GM23338 (cell line): ENCODE measurements at regions not wholly inside any gene's neighbourhood (a gene's known extent, or its start where the extent isn't known, plus 50 kb on each side); places are given as distances from the start of the nearest gene placed in this dataset.

Experiments used
- CREB1 ChIP-seq: fragments of 250-450 bp; sonication (Bioruptor Pico); IDR thresholded peaks from 2 replicates; pipeline ENCODE4 v1.5.0; 2020; ENCODE audit warnings: low read depth, mild to moderate bottlenecking, moderate library complexity
- CTCF ChIP-seq, 2 experiments: fragments of 200-600 bp in 1 of 2; sonication (generic) in 1 of 2; conservative IDR thresholded peaks; 2 replicates each; pipeline versions ENCODE4 v1.5.1 to v1.6.1; 2016 to 2017; ENCODE audit warnings: antibody characterized with exemption in 2 of 2, low read depth in 2 of 2, mild to moderate bottlenecking in 2 of 2, moderate library complexity in 1 of 2
- EZH2 ChIP-seq: fragments of 200-600 bp; sonication (generic); IDR thresholded peaks from one replicate; pipeline ENCODE4 v1.8.0; 2017; ENCODE audit warnings: antibody characterized with exemption, mild to moderate bottlenecking, low read depth; ENCODE audit not compliant: unreplicated experiment
- EZH2phosphoT487 ChIP-seq: fragments of 200-600 bp; sonication (generic); IDR thresholded peaks from one replicate; pipeline ENCODE4 v1.8.1; 2018; ENCODE audit warnings: antibody characterized with exemption; ENCODE audit not compliant: unreplicated experiment
- NANOG ChIP-seq: IDR thresholded peaks from 2 replicates; pipeline ENCODE4 v1.6.1; 2016; ENCODE audit warnings: antibody characterized with exemption, borderline replicate concordance
- POLR2AphosphoS5 ChIP-seq: IDR thresholded peaks from 2 replicates; pipeline ENCODE4 v1.6.1; 2016; ENCODE audit warnings: antibody characterized with exemption, low read depth
- STAT1 ChIP-seq: IDR thresholded peaks from one replicate; pipeline ENCODE4 v1.6.1; 2016; ENCODE audit warnings: antibody characterized with exemption; ENCODE audit not compliant: unreplicated experiment
- TF ChIP-seq, protein P1 (sequence below): IDR thresholded peaks from 2 replicates; pipeline ENCODE4 v1.6.1; 2016; ENCODE audit warnings: antibody characterized with exemption
- TF ChIP-seq, protein P2 (sequence below): IDR thresholded peaks from one replicate; pipeline ENCODE4 v1.6.1; 2018; ENCODE audit warnings: antibody characterized with exemption; ENCODE audit not compliant: unreplicated experiment
- TF ChIP-seq, protein P3 (sequence below): fragments of 250-450 bp; sonication (Bioruptor Pico); IDR thresholded peaks from 2 replicates; pipeline ENCODE4 v1.5.0; 2020; ENCODE audit warnings: mild to moderate bottlenecking, moderate library complexity

- TF ChIP-seq EZH2phosphoT487 = no peak
- no peak for TF ChIP-seq CTCF (conservative IDR thresholded peaks at IDR 0.05; ENCODE audit: low read depth in 2 of 2)
- TF ChIP-seq, protein P1, sequence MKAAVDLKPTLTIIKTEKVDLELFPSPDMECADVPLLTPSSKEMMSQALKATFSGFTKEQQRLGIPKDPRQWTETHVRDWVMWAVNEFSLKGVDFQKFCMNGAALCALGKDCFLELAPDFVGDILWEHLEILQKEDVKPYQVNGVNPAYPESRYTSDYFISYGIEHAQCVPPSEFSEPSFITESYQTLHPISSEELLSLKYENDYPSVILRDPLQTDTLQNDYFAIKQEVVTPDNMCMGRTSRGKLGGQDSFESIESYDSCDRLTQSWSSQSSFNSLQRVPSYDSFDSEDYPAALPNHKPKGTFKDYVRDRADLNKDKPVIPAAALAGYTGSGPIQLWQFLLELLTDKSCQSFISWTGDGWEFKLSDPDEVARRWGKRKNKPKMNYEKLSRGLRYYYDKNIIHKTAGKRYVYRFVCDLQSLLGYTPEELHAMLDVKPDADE = no peak
- TF ChIP-seq EZH2 = no peak
- TF ChIP-seq POLR2AphosphoS5 = no peak
- TF ChIP-seq, protein P2, sequence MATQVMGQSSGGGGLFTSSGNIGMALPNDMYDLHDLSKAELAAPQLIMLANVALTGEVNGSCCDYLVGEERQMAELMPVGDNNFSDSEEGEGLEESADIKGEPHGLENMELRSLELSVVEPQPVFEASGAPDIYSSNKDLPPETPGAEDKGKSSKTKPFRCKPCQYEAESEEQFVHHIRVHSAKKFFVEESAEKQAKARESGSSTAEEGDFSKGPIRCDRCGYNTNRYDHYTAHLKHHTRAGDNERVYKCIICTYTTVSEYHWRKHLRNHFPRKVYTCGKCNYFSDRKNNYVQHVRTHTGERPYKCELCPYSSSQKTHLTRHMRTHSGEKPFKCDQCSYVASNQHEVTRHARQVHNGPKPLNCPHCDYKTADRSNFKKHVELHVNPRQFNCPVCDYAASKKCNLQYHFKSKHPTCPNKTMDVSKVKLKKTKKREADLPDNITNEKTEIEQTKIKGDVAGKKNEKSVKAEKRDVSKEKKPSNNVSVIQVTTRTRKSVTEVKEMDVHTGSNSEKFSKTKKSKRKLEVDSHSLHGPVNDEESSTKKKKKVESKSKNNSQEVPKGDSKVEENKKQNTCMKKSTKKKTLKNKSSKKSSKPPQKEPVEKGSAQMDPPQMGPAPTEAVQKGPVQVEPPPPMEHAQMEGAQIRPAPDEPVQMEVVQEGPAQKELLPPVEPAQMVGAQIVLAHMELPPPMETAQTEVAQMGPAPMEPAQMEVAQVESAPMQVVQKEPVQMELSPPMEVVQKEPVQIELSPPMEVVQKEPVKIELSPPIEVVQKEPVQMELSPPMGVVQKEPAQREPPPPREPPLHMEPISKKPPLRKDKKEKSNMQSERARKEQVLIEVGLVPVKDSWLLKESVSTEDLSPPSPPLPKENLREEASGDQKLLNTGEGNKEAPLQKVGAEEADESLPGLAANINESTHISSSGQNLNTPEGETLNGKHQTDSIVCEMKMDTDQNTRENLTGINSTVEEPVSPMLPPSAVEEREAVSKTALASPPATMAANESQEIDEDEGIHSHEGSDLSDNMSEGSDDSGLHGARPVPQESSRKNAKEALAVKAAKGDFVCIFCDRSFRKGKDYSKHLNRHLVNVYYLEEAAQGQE = peak; percentile 71
- TF ChIP-seq CREB1 (CRISPR knock-in tag) = no peak
- no peak for TF ChIP-seq NANOG
- TF ChIP-seq, protein P3, sequence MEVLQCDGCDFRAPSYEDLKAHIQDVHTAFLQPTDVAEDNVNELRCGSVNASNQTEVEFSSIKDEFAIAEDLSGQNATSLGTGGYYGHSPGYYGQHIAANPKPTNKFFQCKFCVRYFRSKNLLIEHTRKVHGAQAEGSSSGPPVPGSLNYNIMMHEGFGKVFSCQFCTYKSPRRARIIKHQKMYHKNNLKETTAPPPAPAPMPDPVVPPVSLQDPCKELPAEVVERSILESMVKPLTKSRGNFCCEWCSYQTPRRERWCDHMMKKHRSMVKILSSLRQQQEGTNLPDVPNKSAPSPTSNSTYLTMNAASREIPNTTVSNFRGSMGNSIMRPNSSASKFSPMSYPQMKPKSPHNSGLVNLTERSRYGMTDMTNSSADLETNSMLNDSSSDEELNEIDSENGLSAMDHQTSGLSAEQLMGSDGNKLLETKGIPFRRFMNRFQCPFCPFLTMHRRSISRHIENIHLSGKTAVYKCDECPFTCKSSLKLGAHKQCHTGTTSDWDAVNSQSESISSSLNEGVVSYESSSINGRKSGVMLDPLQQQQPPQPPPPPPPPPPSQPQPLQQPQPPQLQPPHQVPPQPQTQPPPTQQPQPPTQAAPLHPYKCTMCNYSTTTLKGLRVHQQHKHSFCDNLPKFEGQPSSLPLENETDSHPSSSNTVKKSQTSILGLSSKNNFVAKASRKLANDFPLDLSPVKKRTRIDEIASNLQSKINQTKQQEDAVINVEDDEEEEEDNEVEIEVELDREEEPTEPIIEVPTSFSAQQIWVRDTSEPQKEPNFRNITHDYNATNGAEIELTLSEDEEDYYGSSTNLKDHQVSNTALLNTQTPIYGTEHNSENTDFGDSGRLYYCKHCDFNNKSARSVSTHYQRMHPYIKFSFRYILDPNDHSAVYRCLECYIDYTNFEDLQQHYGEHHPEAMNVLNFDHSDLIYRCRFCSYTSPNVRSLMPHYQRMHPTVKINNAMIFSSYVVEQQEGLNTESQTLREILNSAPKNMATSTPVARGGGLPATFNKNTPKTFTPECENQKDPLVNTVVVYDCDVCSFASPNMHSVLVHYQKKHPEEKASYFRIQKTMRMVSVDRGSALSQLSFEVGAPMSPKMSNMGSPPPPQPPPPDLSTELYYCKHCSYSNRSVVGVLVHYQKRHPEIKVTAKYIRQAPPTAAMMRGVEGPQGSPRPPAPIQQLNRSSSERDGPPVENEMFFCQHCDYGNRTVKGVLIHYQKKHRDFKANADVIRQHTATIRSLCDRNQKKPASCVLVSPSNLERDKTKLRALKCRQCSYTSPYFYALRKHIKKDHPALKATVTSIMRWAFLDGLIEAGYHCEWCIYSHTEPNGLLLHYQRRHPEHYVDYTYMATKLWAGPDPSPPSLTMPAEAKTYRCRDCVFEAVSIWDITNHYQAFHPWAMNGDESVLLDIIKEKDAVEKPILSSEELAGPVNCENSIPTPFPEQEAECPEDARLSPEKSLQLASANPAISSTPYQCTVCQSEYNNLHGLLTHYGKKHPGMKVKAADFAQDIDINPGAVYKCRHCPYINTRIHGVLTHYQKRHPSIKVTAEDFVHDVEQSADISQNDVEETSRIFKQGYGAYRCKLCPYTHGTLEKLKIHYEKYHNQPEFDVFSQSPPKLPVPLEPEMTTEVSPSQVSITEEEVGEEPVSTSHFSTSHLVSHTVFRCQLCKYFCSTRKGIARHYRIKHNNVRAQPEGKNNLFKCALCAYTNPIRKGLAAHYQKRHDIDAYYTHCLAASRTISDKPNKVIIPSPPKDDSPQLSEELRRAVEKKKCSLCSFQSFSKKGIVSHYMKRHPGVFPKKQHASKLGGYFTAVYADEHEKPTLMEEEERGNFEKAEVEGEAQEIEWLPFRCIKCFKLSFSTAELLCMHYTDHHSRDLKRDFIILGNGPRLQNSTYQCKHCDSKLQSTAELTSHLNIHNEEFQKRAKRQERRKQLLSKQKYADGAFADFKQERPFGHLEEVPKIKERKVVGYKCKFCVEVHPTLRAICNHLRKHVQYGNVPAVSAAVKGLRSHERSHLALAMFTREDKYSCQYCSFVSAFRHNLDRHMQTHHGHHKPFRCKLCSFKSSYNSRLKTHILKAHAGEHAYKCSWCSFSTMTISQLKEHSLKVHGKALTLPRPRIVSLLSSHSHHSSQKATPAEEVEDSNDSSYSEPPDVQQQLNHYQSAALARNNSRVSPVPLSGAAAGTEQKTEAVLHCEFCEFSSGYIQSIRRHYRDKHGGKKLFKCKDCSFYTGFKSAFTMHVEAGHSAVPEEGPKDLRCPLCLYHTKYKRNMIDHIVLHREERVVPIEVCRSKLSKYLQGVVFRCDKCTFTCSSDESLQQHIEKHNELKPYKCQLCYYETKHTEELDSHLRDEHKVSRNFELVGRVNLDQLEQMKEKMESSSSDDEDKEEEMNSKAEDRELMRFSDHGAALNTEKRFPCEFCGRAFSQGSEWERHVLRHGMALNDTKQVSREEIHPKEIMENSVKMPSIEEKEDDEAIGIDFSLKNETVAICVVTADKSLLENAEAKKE = no peak
- no peak for TF ChIP-seq STAT1
Observed at GRCh38 chr1:110800079-110800478, 72.9 kb upstream of the CD53 start.
